ENCODE measurements at regions not wholly inside any gene's neighbourhood (a gene's known extent, or its start where the extent isn't known, plus 50 kb on each side); places are given as distances from the start of the nearest gene placed in this dataset.
A peak's percentile ranks its signal among the peaks of the same experiment; 100 is the strongest.

- DNase-seq (ENCODE audit: low read depth) = no peak
Measured at GRCh38 chr3:72459588-72459987, 388.7 kb downstream of the SHQ1 start.

DNA sequence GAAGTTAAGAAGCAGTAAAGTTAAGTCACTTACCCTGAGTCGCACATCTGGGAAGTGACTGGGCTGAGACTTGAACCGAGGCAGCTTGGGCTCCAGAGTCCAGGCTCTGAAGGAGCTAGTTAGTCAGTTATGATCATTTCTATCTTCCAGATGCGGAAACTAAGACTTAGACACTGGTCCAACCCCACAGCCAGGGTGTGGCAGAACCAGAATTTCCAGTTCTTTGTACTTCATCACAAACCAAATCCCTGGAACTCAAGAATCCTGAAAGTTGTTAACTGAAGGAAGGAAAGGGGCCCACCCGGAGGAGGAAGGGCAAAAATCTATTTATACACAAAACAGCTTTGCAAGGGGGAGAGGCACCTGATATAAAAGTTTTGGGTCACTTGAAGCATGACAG, 389.9 kb downstream of the SHQ1 start:
- no peak for DNase-seq (ENCODE audit: low read depth)

DNA sequence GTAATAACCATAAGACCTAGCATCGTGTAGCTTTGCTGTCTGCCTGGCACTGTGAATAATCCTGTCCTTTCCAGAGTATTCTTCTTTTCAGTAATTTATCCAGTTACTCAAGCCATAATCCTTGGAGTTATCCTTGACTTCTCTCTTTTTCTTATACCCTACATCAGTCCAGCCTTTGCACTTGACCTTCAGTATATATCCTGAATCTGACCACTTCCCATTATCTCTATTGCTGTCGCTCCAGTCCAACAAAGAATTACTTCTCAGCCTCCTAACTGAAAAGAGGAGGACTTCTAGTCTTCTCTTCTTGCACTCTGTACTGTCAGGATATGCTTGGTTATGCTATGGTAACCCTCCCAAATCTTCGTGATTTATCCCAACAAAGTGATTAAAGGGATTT, 393.8 kb downstream of the SHQ1 start:
- DNase-seq (ENCODE audit: low read depth) = no peak

GRCh38 chr3:72453706-72454105, 394.5 kb downstream of the SHQ1 start:
- DNase-seq (ENCODE audit: low read depth) = no peak

DNA sequence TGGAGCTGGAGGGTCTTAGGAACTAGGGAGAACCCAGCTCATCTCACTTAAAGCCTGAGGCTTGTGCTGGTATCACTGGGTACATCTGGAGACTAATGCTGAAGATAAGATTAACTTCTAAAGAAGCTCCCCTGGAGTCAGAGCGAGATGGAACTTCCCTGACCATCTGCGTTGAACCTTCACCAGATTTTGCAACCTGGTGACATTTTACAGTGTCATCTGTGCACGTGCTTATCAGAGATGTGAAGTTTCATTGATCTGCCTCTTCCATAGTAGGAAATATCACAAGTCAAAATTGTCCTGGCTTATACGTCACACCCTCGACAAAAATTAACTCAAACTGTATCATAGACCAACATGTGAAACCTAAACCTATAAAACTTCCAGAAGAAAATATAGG, 395.5 kb downstream of the SHQ1 start:
- no peak for DNase-seq (ENCODE audit: low read depth)

GRCh38 chr3:72451841-72452240, 396.4 kb downstream of the SHQ1 start:
- DNase-seq (ENCODE audit: low read depth) = no peak

DNA sequence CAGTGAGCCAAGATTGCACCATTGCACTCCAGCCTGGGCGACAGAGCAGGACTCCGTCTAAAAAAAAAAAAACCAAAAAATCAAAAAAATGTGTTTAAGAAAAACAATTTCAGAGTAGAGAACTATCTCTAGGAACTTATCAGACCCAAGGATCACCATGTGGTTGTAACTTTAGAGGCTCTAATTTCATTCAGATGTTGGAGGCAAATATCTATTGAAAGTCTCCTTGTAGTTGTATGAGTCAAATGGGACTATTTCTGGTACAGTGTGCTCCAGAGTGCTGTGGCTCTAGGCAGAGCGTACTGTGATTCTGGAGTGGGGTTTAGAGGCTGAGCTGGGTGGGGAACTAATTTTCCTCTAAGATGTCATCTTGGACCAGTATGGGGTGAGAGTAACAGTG, 398.7 kb downstream of the SHQ1 start:
- peak; percentile 62 for DNase-seq (ENCODE audit: low read depth)

- DNase-seq (ENCODE audit: low read depth) = no peak
Measured at GRCh38 chr3:72448858-72449257, 399.4 kb downstream of the SHQ1 start.

DNA sequence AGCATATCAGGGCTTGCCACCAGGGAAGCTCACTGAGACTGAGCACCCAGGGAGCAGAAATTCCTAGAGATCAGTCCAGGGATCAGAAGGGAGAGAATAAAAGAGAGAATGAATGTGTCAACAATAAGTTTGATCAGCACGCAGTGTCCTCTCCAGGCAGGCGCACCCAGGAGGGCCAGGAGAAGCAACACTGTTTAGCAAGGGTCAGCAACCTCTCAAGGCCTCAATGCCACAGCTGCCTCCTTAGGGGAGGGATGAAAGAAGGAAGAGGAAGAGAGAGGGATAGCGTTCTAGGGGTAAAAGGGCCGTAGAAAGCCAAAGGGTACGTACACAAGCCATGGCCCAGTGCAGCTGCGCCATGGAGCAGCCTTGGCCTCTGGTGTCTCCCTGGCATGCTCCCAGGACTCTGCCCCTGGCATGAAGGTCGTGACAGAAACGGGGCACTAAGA, 399.8 kb downstream of the SHQ1 start:
- no peak for DNase-seq (ENCODE audit: low read depth)

- peak; percentile 25 for DNase-seq (ENCODE audit: low read depth)
Measured at GRCh38 chr3:72447059-72447946, 400.9 kb downstream of the SHQ1 start.

GRCh38 chr3:72446218-72447058, 401.8 kb downstream of the SHQ1 start, which contains the start of gene RYBP:
Gene RYBP, minus strand, starts transcription at chr3:72446621.
- DNase-seq (ENCODE audit: low read depth) = no peak

GRCh38 chr3:72445827-72446217, 402.4 kb downstream of the SHQ1 start:
- DNase-seq (ENCODE audit: low read depth) = no peak

GRCh38 chr3:72444656-72445223, 403.5 kb downstream of the SHQ1 start:
- DNase-seq (ENCODE audit: low read depth) = no peak

DNA sequence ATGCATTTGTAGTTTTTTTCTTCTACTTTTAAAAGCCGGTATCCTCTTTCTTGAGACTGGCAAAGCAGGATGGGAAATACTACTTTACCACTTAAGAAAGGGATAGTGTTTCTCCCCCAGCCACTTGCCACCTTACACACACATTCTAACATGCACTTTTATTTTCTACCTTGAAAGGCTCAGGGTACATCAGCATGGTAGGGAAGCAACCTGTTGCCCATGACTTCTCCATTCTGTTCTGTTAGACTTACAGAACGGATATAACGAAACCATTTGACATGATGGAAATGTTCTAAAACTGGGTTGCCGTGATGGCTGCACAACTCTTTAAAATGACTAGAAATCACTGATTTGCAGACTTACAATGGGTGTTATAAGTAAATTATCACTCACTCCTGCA, 405.5 kb downstream of the SHQ1 start:
- no peak for DNase-seq (ENCODE audit: low read depth)

DNA sequence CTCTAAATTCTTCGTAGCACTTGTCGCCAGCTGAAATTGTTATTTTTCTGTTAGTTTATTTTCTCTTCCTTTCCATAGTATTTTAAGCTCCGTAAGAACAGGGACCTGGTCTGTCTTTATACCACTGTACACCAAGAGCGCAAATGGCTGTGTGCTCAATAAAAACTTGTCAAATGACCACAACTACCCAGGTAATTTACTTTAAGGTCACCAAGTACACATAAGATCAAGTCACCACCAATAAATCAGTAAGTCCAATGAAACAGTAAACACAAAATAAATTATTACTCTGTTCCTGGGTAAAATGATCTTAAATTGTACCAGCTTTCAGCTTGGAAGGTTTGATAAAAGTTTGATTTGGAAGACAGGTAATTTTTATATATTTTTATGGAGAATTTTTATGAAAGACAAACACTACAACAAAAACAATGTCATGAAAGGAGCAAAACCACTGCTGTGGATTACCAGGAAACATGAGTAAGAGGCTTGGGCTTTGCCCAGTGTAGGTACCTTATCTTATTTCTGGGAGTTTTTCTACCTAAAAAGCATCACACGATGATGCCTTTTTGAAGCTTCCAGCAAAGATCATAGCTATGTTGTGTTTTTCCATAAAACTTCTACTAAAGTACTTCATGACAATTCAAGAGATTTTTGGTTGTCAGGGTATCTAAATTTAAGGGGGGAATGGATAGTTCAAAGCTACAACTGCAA, 406.8 kb downstream of the SHQ1 start:
- DNase-seq (ENCODE audit: low read depth) = no peak

GRCh38 chr3:72440491-72440890, 407.8 kb downstream of the SHQ1 start:
- no peak for DNase-seq (ENCODE audit: low read depth)

DNA sequence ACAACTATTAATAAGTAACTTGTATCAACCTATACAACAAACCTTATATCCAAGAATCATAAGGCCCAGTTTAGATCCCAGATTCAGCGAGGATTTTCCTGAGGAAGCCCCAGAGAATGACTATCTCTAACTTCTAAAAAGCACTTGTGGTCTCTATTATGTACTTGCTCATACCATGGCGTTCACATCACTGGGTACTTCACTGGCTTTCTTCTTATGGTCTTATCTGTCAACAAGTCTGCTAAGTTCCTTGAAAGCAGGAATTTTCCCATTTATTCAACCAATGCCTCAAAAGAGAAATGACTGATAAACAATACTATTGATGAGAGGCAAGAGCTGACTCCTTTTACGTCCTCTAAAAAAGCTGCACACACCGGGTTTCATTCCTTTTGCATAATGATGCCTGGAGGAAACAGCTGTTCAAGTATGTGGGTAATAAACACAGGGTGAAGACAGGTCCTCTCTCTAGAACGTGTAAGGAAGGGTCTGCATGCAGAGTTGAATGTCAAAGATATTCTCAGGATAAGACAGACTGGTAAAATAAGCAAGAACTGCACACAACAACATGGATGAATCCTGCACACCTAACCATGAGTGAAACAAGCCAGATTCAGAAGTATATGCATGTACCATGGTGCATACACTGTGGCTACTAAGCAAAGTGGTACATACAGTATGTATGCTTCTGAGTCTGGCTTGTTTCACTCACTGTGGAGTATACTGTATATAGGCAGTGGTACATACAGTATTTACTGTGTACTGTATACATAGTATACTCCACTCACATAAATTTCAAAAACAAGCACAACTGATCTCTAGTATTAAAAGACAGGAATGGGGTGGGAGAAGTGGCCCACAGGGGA, 408.7 kb downstream of the SHQ1 start:
- no peak for DNase-seq (ENCODE audit: low read depth)

DNA sequence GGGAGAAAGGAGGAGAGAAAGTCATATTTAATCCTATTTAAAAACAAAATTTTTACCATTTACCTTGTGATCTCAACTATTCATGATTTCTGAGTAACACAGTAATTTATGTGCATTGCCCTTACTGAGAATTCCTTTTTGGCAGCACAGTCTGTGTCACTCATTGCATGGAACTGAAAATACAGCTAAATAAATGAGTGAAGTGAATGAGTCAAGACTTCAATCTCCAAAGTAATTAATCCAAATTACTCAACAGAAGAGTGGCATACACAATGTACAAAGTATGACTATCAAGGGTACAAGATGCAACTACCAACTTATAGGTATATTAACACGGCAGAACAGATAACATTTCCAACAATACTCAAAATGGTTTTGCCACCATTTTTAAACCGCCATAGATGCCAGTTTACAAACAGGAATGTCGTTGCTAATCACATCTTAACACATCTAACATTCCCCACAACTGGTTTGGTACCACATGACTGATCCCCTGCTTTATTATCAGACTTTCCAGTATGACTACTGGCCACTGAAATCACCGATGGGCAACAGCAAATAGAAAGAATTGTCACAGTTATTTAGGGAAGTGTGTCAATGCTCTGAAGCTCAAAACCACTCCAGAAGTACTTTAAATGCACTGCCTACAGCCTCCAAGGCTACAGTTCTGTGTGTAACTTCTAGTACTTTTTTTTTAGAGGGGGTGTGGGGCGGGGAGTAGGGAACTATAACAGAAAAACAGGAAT, 410.4 kb downstream of the SHQ1 start:
- no peak for DNase-seq (ENCODE audit: low read depth)

DNA sequence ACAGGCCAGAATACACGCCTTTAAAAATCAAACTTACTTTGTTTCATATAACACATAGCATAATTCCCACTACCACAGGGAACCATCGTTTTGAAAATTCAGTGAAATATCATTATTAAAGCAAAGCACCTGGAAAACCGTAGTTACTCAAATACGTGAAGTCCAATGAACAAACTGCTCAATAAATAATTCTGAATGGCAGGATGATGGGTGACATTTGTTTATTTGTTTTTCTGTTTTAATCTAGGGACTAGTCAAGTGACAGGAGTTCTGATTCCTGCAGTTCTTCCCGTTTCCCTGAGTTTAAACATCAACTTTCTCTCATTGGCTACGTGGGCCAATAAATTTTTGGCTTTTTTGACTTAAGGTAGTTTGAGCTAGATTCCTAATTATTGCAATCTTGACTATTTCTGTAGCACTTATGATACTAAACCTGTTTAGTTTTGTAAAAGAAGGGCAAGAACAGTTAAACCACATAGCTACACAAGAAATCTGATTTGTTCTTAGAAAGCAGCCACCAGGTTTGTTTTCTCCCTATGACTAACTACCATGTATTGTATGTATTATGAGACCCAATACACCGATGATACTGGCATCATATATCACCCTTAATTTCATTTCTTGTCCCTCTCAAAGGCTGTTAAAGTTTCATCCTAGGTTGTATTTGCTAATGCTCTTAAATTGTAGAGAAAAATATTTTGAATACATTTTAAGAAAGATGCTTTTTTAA, 411.2 kb downstream of the SHQ1 start:
- DNase-seq (ENCODE audit: low read depth) = no peak

- no peak for DNase-seq (ENCODE audit: low read depth)
Measured at GRCh38 chr3:72434296-72434695, 413.9 kb downstream of the SHQ1 start.
